Cardiac fibroblast (primary cell): ENCODE measurements at regions not wholly inside any gene's neighbourhood (a gene's known extent, or its start where the extent isn't known, plus 50 kb on each side); places are given as distances from the start of the nearest gene placed in this dataset.
"Not testable (repeated sequence)": the region's sequence is repeated elsewhere in the genome, so short reads cannot be mapped to it uniquely, and the experiment has no call there.

Experiments used
- DNase-seq, 2 donors: peaks; one replicate each; pipeline versions ENCODE4 v3.0.0 to v3.0.0-alpha.2; 2010; ENCODE audit warnings: low read depth in 2 of 2
- H3K4me3 ChIP-seq, 2 donors: replicated peaks in 1 of 2; 1 replicate in 1 of 2; 2 replicates in 1 of 2; pipeline ENCODE4 v1.5.1; 2011; ENCODE audit warnings: low read depth in 2 of 2, low read length in 2 of 2, mild to moderate bottlenecking in 2 of 2, moderate library complexity in 1 of 2
- TF ChIP-seq, protein P1 (sequence below): IDR thresholded peaks from one replicate; pipeline ENCODE4 v1.5.1; 2011; ENCODE audit warnings: low read depth, mild to moderate bottlenecking, low read length, inconsistent platforms

DNA sequence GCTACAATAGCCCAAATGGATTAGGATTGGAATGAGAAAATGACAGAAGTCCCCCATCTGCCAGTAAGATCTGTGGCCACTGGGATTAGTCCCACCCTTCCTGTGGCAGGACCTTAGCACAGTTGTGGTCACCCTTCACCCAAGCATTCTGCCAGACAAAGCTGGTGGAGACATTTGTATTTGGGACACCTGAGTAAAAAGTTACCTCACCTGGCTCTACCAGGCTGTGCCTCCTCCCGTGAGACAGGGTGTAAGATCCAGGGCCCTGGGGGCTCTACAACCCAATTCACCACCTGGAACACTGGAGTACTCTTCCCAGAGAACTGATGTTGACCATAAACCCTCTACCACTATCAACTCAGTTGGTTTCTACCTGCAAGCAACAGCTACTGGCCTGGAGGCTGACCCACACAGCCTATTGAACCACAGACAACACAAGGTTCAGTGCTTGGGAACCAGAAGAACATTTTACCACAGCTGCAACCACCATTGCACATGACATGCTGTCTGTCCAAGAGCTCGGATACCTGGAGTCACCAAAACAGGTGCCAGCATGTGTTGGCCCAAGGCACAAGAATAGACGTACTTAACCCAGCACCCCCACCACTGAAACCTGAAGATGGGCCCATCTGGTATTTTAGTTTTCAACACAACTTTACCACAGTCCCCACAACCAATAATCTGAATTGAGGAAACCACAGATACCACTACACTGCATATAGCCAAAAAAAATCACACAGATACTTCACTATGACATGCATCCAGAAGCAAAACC lies 1686.7 kb downstream of the SI start:
- TF ChIP-seq, protein P1, sequence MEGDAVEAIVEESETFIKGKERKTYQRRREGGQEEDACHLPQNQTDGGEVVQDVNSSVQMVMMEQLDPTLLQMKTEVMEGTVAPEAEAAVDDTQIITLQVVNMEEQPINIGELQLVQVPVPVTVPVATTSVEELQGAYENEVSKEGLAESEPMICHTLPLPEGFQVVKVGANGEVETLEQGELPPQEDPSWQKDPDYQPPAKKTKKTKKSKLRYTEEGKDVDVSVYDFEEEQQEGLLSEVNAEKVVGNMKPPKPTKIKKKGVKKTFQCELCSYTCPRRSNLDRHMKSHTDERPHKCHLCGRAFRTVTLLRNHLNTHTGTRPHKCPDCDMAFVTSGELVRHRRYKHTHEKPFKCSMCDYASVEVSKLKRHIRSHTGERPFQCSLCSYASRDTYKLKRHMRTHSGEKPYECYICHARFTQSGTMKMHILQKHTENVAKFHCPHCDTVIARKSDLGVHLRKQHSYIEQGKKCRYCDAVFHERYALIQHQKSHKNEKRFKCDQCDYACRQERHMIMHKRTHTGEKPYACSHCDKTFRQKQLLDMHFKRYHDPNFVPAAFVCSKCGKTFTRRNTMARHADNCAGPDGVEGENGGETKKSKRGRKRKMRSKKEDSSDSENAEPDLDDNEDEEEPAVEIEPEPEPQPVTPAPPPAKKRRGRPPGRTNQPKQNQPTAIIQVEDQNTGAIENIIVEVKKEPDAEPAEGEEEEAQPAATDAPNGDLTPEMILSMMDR: no peak
- DNase-seq: no peak

DNA sequence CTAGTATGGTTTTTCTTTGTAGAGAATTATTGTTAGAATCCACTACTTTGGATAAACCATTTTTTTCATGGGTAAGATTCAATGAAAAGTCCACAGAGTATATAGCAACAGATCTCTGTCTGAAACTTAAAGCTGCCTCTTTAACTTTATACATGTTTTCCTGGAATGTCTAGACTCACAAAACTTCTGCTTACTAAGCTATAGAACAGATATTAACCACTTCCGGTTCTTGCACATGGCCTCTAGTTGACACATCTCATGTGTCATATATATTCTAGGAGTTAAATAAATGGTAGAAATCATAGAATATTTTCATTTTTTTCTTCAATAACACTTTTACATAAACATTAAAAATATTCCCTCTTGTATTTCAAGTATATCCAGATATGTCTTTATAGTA lies 1693.9 kb downstream of the SI start:
- no peak overlapping the region for H3K4me3 ChIP-seq
- DNase-seq: no peak
- TF ChIP-seq, protein P1: no peak

More for the DNA sequence above, 1686.7 kb downstream of the SI start:
- no peak overlapping the region for H3K4me3 ChIP-seq

DNA sequence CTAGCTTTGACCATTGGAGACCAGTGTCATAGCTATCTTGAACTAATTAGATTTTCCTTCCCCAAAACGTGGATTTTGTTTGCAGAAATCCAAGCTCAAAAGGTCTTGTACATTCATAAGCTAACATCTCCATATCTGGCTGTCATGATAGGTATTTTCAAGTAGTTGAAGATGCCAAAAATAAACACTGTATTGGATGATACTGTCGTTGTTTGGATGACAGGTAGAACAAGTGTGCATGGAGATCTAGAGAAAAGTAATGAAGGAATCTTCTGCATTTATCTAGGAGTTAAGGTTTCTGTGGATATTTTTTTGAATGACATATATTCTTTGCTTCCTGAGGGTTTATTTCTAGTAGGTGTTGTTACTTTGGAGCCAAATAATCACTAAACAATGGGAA lies 1696.1 kb downstream of the SI start:
- DNase-seq: no peak
- TF ChIP-seq, protein P1: no peak

DNA sequence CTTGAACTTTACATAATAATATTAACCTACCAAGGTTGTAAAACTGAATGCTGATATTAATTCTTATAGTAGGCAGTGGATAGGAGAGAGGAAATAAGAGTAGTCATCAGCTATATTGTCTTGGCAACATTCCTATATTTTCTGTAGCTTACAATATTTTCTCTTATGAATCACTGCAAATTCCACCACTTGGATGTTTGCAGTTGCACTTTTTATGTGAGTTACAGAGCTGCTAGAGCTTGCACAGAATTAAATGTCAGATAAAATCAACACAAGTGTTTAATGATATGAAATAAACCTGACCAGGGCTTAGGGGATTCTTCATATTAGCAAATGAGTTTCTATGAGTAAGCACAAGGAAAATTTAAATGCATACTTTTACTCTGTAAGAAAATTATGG lies 1710.1 kb downstream of the SI start:
- TF ChIP-seq, protein P1: no peak
- DNase-seq: peak; percentile 0 to 16
- H3K4me3 ChIP-seq: no peak overlapping the region

More for the DNA sequence above, 1696.1 kb downstream of the SI start:
- no peak overlapping the region for H3K4me3 ChIP-seq

DNA sequence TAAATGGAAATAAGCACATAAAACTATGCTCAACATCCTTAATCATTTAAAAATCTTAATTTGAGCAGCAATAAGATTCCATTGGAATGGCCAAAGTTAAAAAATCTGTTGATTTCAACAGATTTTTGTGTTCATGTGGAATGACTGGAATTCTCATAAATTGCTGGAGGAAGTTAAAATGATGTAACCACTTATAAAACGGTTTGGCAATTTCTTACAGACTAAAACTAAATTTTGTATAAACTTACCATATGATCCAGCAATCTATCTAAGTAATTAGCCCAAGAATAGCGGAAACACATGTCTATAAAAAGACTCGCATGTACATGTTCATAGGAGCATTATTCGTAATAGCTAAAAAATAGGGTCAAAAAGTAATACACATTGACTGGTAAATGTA lies 1713.6 kb downstream of the SI start:
- H3K4me3 ChIP-seq: no peak overlapping the region
- DNase-seq: no peak
- TF ChIP-seq, protein P1: no peak

DNA sequence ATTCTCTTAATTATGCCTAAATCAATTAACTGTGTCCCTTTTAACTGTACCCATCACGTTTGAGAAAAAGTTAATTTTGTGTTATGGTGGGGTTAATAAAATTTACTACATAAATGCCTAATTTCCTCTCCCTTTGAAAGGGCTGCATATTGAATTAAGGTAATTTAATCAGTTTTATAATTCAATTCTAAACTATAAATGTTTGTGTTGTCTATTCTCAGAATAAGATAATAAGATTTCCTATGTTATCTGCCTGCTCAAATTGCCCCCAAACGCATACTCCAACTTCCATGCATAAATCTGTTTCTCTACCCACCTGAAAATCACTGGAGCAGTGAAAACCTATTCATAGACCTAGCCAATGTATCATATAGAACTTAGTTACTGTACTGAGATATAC lies 1716.1 kb downstream of the SI start:
- DNase-seq: no peak
- TF ChIP-seq, protein P1: no peak
- H3K4me3 ChIP-seq: no peak overlapping the region

DNA sequence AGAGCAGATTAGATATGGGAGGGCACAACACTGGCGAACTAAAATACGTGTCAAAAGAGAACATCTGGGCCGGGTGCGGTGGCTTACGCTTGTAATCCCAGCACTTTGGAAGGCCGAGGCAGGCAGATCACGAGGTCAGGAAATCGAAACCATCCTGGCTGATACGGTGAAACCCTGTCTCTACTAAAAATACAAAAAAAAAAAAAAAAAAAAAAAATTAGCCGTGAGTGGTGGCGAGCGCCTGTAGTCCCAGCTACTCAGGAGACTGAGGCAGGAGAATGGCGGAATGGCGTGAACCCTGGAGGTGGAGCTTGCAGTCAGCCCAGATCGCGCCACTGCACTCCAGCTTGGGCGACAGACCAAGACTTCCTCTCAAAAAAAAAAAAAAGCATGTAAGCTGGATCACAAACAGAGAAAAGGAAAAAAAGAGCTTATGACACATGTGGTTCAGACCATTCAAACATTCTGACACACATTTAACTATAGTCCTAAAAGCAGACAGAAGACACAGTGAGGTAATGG lies 1716.9 kb downstream of the SI start:
- not testable (repeated sequence) for H3K4me3 ChIP-seq, DNase-seq
